Keratinocyte (primary cell): ENCODE measurements at regions not wholly inside any gene's neighbourhood (a gene's known extent, or its start where the extent isn't known, plus 50 kb on each side); places are given as distances from the start of the nearest gene placed in this dataset.

Source experiments
- CTCF ChIP-seq, 3 experiments: IDR thresholded peaks in 1 of 3; conservative IDR thresholded peaks in 1 of 3; optimal IDR thresholded peaks in 1 of 3; 2 replicates in 2 of 3; 3 replicates in 1 of 3; pipeline versions ENCODE3 to v1.5.1; 2011; ENCODE audit warnings: low read length in 3 of 3, mild to moderate bottlenecking in 3 of 3, moderate library complexity in 2 of 3, control low read depth in 1 of 3, inconsistent platforms in 1 of 3; ENCODE audit not compliant: insufficient read depth in 2 of 3; ENCODE audit errors: extremely low read depth in 1 of 3
- EZH2 ChIP-seq: IDR thresholded peaks from one replicate; pipeline ENCODE4 v1.6.1; 2012; ENCODE audit warnings: inconsistent platforms, mild to moderate bottlenecking, low read length, moderate library complexity

DNA sequence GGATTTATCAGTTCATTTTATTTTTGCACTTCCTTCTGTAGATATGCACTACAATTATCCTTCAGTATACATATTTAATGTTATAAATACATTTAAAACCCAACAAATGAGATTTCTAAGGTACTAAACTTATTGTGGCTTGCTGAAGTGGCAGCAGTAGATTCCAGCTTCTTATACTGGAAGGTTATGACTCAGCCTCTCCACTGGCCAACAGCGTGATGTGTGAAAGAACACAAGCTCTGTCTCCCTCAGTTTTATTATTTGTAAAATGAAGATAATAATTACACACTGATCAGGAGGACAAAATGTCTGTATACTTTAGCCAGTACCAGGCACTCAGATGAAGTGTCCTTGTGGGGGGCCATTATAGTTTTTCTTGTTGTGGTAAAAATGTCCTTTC lies 1147.1 kb downstream of the CNTNAP5 start:
- TF ChIP-seq CTCF (optimal IDR thresholded peaks at IDR 0.05 in 1 of 3, IDR thresholded peaks at IDR 0.05 in 1 of 3, conservative IDR thresholded peaks at IDR 0.05 in 1 of 3; ENCODE audit: extremely low read depth in 1 of 3, insufficient read depth in 2 of 3, low read length in 3 of 3) (no peak), EZH2 (no peak)
